GM12872 (cell line): ENCODE measurements at regions not wholly inside any gene's neighbourhood (a gene's known extent, or its start where the extent isn't known, plus 50 kb on each side); places are given as distances from the start of the nearest gene placed in this dataset.

ENCODE experiments used
- CTCF ChIP-seq: IDR thresholded peaks from 3 replicates; pipeline ENCODE4 v1.5.1; 2011; ENCODE audit warnings: low read depth, mild to moderate bottlenecking, low read length, moderate library complexity; ENCODE audit not compliant: insufficient read depth

GRCh38 chr5:82657033-82657699 lies 379.0 kb upstream of the RPS23 start:
- no peak for TF ChIP-seq CTCF

DNA sequence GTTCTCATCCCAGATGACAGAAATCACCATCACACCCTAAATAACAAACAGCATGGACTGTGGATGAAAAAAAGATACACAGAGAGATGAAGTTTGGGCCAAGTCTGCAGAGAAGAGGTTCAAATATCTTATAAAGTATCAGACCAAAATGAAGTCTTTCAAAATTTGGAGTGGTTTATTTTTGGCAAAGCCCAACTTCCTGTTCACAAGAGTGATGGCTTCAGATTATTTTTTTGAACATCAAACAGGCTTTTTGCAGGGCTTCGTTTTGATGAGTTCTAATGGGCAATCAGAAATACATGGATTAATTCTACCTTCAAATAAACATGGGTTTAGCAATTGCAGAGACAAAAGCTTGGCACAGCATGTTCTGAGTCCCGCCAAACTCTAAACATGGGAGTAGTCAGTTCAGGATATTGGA lies 378.2 kb upstream of the RPS23 start:
- no peak for TF ChIP-seq CTCF

DNA sequence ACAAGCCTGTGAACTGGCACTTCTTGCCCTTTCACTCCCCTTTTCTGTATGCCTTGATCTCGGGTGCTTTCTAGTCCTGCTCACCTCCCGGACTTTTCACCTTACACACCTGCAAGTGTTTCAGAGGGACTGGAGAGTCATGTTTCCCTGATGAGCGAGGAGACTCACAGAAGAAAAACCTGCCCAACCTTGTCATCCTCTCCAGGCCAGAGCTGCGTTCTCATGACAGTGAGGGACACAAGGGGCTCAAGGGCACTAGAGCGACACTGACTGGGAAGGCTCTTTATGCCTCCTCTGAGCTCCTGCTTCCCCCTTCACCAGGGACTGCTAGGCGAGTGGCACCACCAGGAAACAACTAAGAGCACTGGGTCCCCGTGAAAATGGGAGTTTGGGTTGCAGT lies 376.9 kb upstream of the RPS23 start:
- no peak for TF ChIP-seq CTCF

DNA sequence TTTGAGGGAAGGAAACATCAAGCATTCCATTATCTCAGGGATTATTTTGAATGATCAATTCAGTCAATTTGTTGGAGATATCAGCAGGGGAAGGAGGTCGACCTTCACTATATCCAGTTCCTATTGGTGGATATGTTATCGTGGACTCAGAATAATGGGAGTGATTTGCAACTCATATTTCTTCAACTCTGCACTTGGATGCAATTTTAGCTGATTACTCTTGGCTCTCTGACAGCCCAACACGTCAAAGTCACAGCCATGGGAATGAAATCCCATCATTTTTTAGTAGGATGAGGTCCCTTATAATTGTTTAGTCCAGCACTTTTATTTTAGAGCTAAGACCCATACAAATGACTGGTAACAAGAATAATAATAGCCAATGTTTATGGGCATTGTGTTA lies 371.8 kb upstream of the RPS23 start:
- TF ChIP-seq CTCF: no peak

DNA sequence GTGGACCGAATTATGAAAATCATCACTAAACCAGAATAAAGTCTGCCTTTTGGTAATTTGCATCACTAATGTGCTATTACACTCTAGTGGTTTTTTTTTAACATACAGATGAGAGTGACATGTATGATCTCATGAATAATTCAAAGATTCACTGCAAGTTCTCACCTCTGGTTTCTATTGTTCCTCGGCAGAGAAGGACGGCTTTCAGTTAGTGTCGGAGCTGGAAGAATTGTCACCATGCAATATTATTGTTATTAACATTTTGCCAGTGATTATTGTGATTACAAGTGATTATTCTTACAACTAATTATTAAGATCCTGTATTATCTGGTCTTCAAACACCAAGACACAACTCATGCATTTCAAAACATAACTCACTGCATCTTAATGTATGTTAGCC lies 366.6 kb upstream of the RPS23 start:
- TF ChIP-seq CTCF: no peak

DNA sequence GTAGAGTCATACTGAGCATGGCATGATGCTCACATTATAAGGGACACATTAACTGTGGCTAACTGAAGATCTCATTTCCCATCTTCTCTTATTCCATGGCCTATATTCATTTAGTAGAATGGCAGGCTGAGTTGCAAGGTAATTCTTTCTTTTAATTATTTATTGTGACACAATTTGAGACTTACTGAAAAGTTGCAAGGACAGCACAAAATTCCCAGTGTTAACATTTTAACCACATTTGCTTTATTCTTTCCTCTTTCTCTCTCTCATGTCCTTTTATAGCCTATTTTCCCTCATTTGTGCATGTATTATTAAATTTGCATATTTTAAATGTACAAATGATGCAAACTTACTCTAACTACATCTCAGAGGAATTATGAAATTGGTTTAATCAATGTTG lies 366.1 kb upstream of the RPS23 start:
- TF ChIP-seq CTCF: no peak

- no peak for TF ChIP-seq CTCF
These were observed 364.2 kb upstream of the RPS23 start for GRCh38 chr5:82642313-82642712.
